Stimulated activated CD8-positive, alpha-beta memory T cell treated with anti-CD3 and anti-CD28 coated beads, Interleukin-12 subunit alpha, Interleukin-12 subunit beta, amount 100 ng/mL, for 4 hours (primary cell): ENCODE measurements at regions not wholly inside any gene's neighbourhood (a gene's known extent, or its start where the extent isn't known, plus 50 kb on each side); places are given as distances from the start of the nearest gene placed in this dataset.

Experiments used
- DNase-seq: peaks from one replicate; pipeline ENCODE4 v3.0.0-alpha.2; 2020; ENCODE audit warnings: low read depth

DNA sequence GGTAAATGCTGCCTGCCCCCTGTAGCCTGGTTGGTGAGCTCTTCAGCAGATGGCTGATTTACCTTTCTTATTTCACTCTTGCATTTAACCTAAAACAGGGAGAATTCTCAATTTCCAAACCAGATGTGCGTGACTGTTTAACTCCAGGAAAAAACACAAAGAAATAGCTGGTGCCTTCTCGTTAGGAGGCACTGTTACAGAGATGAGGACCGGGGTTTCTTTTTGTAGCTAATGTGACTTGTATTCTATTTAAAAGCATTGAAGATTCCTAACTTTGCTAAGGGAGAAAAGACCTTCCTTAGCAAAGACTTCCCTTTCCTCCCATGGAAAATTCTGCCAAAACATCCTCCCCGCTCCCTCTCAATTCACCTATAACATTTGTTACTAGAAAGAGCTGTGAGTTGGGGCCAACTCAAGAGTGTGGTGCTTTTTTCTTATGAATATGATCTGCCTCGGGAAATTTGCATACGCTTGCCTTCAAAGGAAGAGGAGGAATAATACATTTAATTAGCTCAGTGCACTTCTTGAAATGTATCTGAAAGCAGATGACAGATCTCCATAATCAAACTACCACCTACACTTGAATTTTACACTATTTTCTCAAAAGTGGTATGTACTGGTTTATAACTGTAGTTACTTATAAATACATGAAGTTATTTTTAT is 102.0 kb upstream of the ARID2 start:
- no peak for DNase-seq

DNA sequence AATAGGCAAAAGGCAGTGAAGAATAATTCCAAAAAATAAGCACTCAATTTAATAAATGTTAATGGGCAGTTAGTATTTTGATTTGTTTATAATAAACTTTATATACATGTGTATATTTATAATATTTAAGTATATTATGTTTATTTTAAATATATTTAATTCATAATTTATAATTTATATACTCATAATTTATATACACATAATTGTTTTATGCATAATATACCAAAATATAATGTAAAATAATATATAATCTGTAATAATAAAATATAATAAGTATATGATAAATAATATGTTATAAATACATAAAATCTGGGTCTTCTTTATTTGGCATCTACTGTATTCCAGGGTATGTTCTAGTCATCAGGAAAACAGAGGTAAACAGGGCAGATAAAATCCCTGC is 100.2 kb upstream of the ARID2 start:
- no peak for DNase-seq

GRCh38 chr12:45633733-45634132 is 95.8 kb upstream of the ARID2 start:
- DNase-seq = no peak

DNA sequence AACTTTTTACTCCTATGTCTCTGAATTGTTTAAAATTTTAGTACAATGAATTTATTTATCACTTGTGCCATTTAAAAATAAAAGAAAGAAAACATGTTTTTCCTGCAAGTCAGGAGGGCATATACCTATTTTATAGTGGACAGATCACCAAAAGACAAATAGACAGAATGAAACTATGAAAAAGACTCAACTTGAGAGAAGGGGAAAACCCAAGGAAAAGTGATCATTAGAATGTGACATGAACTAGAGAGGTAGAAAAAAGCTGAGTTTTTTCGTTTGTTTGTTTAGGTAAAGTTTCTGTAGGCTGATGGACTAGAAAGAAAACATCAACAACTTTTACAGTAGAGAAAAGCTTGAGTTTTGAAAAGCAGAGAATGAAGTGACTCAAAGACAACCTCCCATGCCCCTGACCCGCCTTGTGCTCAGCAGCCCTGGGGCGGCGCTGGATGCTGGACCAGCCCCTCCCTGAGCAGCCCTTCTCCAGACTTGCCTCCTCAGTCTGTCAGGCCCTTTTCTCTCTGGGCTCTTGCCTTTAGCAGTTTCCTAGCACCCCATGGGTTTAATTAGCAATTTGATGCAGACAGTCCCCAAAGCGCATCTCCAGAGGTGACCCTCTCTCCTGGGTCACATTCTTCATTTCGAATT is 95.1 kb upstream of the ARID2 start:
- no peak for DNase-seq

GRCh38 chr12:45637242-45637641 is 92.3 kb upstream of the ARID2 start:
- DNase-seq = no peak

- DNase-seq = no peak
These were observed 91.8 kb upstream of the ARID2 start for GRCh38 chr12:45637706-45638105.

- no peak for DNase-seq
These were observed 91.1 kb upstream of the ARID2 start for GRCh38 chr12:45638386-45638785.

DNA sequence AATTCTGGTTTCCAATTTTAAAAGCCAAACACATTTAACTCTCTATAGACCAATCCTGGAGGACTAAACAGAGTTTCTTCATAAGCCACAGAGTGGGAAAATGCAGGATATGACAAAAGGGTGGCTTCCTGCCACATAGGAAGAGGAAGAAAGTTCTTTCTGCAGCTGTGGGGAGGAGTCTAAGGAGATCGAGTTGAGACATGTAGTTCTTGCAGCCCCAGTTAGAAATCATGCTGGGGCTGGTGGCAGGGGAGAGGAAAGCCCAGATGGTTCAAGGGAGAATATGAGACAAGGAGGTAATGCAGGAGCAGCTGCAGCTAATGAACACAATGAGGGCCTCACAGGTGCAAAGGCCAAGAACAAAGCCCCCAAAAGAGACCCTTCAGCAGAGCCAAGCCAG is 85.0 kb upstream of the ARID2 start:
- DNase-seq = no peak

DNA sequence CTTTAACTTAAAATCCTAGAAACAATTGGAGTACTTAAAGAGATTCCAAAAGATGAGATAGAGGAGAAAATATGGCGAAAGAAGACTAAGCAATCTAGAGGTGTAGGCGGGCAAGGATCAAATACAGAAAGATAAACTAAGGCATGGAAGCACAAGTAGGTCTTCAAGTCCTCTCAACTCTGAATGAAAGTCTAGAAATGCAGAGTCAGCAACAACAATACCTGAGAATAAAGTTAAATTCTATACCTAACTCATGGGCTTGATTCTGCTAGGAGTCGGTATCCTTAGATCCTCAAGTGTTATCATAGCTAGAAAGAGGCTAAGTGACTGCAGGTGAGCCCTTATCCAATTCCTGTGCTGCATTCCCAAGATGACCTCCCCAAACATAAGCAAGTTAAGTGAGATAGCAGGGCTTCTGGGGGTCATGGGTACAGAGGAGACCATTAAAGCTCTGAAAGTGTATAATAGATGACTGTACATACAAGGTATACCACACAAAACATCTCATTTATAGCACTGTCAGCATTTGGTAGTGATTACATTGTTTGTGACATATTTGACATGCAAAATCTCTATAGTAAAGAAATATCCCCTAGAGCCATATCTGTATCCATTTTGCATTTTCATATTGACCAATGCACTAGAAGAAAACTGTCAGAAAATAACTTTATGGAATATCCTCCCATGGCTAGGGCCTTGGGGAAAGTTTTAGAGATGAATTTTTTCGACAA is 82.5 kb upstream of the ARID2 start:
- DNase-seq = no peak

DNA sequence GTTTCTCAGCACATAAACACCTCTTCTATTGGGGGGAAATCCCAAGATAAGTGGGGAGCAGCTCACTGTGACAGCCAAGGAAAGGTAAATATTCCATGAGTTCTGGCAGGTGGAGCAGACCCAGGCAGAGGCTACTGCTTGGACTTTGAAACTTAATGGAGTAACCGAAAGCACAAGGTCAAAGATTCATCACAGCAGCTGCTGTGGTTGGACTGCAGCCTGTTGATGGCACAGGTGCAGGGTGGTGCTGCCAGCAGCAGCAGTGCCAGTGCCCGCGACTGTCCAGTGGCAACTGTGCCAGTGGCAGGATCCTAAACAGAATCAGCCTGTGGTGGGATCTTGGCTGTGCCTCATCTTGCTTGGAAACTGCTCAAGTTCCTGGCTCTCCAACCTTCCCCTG is 81.4 kb upstream of the ARID2 start:
- DNase-seq = no peak

- DNase-seq = no peak
These were observed 78.5 kb upstream of the ARID2 start for GRCh38 chr12:45651029-45651428.

GRCh38 chr12:45654002-45654665 is 75.4 kb upstream of the ARID2 start:
- DNase-seq = no peak

GRCh38 chr12:45655186-45655585 is 74.3 kb upstream of the ARID2 start:
- DNase-seq = peak; percentile 15

DNA sequence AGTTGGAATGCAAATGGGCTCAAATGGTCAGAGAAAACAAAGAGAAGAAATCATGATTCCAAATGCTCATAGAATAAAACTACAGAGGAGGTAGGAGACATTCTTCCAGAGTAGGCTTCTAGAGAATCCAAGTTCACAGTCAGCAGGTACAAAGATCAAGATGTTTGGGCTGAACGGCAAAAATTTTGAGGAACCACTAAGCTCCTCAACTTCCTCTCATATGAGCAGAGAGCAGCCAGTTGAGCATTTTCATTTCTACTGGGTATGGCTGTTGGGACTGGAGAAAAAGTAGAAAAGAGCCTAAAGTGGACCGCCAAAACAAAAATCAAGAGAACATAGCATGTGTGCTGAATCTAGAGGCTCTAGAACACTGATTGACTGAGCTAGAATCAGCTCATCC is 73.8 kb upstream of the ARID2 start:
- no peak for DNase-seq

DNA sequence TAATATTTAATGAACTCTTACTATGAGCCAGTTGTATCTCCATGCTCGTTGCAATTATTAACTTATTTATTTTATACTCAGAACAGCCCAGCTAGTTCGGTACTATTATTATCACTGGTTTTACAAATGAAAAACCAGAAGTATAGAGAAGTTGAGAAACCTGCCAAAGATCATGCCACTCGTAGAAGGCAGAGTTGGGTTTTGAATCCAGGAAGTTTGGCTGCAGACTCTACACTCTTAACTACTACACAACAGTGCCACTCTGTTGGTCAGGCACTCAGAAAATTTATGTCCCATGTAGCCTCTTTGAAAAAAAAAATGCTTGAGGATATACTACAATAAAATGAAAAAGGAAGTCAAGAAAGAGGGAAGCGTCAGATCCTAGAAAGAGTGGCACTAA is 71.5 kb upstream of the ARID2 start:
- no peak for DNase-seq

DNA sequence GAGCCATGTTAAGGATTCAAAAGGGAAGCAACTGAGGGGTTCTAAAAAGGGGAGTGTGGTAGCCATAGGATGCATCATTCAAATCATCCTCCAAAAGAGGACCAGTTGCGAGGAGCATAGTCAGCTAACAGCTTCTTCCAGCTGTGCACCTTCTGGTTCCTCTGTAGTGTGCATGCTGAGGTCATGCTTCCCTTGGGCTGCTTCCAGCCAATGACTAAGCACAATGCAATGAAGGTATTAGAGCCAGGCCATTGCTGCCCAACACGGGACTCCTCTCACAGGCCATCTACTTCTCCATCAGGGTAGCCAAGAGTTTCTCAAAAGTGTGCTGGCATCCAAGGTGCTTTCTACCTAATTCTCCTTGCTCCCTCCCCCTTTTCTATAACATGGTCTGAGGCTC is 69.2 kb upstream of the ARID2 start:
- no peak for DNase-seq

DNA sequence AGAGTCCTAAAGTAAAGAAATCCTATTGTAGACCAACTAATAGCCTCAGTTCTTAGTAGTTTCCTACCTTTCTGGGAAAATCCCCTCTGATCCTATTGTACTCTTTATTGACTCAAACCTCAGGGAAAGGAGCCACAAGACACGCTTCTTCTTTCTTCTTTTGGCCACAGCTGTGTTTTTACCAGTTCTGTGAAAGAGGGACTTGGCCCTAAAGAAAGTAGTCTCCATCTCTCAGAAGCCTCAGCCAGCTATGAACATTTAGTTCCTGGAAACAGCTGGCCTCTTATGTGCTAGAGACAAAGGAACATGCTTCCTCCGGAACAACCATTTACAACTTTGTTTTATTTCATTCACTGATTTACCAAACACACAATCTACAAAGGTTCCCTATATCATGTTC is 66.1 kb upstream of the ARID2 start:
- no peak for DNase-seq

DNA sequence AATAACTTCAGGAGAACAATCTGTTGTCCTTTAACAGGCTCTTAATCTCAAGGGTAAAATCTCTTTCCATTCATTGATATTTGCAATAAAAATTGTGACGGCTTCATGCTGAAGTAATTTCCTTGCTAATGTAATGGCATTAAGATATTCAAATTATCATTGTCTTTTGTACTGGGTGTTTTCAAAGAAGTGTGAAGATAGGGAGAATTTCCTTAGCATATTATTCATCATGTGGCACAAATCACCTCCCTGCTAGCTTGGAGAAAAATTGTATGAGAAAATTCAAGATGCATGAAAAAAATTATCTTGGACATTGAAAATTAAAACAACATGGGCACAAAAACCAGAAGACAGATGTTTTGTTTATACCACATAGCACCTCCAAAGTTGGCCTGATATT is 63.6 kb upstream of the ARID2 start:
- no peak for DNase-seq

DNA sequence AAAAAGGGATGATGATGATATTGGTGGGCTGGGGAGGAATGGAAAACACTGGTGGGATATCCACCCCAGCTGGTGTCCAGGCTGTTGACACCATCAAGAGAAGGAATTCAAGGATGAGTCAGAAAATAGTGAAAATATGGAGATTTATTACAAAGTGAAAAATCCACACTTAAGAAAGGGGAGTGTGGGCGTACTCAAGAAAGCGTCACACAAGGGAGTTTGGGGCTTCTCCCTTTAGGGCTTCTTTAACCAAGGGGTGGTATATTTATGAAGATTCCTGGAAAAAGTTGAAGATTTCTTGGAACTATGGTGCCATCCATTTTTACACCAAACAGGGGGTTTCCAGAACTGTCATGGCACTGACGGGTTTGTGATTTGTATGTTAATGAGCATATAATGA is 63.1 kb upstream of the ARID2 start:
- DNase-seq = no peak

GRCh38 chr12:45666816-45667215 is 62.7 kb upstream of the ARID2 start:
- DNase-seq = no peak

DNA sequence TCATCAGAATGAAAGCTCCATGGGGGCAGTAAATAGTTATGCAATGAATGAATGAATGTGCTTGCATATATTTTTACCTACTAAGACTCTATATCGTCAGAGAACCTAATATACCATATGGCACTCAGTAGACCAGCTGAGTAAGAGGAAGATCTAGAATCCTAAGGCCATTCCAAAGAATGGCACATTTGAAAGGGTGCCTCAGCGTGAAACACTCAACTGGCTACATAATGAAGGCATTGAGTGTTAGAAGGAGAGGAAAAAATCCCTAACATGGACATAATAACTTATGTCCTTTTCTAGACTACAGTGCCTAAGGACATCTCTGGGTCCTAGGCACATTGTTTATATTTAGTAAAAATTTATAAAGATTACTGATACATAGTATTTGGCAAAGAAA is 61.7 kb upstream of the ARID2 start:
- no peak for DNase-seq

DNA sequence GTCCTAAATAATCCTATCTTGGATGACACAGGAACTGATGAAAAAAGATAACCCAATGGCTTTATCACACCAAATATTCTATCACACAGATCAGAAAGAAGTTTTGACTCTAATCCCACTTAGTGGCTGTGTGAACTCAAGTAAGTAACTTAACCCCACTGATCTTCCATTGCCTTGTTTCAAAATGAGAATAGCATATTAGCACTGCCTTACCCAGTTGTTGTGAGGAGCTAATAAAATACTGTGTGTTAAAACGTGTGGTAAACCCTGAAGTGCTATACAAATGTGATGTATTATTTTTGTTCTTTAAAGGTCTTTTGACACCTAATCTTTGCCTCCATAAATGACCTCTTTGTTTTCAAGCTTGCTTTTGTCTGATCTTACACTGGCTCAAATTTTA is 60.9 kb upstream of the ARID2 start:
- no peak for DNase-seq

GRCh38 chr12:45669093-45669492 is 60.4 kb upstream of the ARID2 start:
- no peak for DNase-seq
